ENCODE measurements at regions not wholly inside any gene's neighbourhood (a gene's known extent, or its start where the extent isn't known, plus 50 kb on each side); places are given as distances from the start of the nearest gene placed in this dataset.
A peak's percentile ranks its signal among the peaks of the same experiment; 100 is the strongest.
"Not testable (repeated sequence)": the region's sequence is repeated elsewhere in the genome, so short reads cannot be mapped to it uniquely, and the experiment has no call there.

DNA sequence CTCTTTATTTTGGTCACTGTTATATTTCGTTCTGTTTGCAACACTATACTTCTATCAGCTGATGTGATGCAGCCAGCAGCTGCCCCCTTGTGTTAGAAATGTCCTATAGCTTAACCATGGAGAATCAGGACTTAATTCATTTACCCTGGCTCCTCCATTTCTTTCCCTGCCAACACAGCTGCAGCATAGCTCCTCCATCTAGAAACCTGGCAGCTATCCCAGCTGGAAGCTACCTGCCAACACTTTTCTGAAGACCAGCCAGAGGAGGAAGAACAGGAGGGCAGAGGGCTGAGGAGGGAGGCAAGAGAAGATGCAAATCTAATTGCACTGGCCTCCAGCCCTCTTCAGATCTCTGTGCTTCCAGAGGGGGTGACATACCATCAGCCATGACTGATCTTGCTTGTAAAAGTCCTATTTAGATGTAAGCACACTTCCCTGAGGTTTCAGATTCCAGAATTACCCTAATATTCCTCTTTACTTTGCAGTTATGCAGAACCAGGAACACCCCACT lies 156.8 kb upstream of the TMEM260 start:
- peak; percentile 42 for DNase-seq

DNA sequence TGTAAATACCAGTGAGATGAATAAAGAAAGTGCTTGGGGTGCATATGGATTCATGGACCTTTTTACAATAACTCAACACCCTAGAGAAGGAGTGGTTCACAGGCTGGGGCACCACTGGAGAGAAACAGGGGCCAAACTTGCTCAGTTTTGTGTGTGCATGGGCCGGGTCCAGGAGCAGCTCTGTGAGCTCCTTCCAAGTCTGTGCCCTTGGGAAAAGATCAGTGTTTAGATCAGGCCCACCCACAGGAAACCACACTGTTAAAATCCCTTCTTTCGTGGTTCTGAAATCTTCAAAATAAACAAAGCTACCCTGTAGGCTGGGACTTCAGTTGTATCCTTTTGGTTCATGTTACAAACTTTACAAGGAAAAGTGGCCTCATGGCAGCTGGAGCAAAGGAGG lies 156.1 kb upstream of the TMEM260 start:
- no peak for DNase-seq

DNA sequence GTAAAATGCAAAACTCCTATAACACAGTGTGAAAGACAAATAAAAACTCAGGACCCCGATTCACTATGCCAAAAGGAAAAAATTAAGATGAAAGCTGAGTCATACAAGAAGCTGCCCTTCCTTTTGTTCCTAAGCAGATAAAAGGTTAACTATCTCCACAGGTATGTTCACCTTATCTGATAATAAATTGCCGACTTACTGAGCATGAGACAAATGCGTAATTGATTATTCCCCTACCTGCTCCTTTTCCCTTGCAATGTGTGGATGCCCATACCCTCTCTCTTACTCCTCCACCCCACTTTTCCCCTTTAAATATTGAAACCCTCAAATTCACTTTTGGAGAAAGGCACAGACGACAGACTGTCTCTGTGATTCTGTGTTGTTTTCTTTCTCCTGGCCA lies 148.6 kb upstream of the TMEM260 start:
- DNase-seq: no peak

DNA sequence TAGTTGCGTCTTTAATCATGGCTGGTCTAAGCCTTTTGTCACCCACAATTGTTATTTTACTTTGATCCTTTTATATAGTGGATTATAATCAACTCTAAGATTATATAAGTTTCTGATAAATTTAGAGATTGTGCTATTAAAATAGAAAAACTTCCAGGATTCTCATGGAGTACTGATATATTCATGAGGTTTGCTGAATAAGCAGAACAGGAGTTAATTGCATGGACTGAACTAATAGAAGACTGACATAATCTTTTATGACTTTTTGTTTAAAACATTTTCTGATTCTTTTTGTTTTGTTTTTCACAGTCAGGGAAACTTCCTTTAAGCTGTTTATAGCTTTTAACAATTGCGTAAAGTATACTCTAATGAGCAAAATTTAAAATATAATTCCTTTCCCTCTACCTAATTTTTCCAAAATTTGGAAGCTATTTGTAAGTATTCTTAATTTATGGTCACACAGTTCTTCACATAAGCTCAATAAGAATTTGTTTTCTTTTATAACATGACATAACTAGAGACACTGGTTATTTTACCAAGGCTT lies 129.9 kb upstream of the TMEM260 start:
- no peak for DNase-seq

DNA sequence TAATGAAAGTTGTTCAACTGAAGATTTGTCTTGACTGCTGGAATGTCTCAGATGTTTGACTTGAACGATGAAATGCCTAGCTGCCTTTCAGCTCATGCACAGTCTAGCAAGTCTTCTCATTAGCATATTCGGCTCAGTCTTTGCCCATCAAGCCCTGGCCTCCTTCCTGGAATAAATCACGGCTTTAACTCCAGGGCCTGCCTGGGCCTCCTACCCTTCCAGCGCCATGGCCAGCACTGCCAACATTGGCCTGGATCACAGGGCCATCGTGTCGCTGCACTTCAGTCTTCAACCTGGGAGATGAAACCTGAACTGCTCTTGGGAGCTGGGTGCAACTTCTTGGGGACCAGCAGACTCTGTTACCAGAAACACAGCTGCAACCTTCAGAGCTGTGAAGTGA lies 126.7 kb upstream of the TMEM260 start:
- no peak for DNase-seq

- DNase-seq: not testable (repeated sequence)
These were observed 124.9 kb upstream of the TMEM260 start for GRCh38 chr14:56454680-56455079.

DNA sequence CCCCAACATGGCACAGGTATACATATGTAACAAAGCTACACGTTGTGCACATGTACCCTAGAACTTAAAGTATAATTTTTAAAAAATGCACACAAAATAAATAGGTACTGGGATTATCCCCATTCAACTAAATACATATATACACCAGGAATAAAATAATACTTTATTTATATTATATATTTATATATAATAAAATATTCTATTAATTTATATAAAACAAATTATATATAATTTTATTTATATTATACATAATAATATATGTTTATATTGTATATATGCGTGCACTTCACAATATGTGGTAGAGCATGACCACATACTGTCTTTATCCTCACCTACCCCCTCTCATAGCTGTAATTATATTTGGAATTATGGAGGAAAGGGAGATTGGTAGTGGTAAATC lies 119.1 kb upstream of the TMEM260 start:
- no peak for DNase-seq

- no peak for DNase-seq
These were observed 118.0 kb upstream of the TMEM260 start for GRCh38 chr14:56461276-56462275.

- no peak for DNase-seq
These were observed 116.2 kb upstream of the TMEM260 start for GRCh38 chr14:56463271-56463890.

- DNase-seq: no peak
These were observed 108.5 kb upstream of the TMEM260 start for GRCh38 chr14:56471056-56471455.

DNA sequence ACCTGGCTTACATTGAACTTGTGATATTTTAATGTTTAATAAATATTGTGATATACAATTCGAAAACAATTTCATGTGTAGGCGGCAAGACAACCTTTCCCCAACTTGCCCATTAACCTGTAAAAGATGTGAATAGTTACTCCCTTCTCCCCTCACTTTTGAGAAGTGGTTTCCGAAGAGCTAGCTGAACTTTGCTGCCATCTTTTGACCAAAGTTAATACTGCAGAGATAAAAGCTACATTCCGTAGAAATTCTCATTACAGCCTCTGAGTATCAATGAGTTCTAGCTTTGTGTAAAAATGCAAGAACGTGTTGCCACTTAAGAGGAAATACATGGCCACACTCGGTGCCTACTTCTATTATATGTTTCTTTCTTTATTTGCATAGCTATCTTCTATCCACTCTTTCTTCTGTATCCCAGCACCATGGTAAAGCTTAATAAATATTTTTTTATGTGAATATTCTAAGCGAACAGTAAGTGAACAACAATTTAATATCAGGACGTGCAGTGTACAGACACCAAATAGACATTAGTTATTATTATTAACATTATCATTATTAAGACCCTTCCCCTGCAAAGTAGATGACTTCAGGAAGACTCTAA lies 105.1 kb upstream of the TMEM260 start:
- DNase-seq: peak; percentile 25

DNA sequence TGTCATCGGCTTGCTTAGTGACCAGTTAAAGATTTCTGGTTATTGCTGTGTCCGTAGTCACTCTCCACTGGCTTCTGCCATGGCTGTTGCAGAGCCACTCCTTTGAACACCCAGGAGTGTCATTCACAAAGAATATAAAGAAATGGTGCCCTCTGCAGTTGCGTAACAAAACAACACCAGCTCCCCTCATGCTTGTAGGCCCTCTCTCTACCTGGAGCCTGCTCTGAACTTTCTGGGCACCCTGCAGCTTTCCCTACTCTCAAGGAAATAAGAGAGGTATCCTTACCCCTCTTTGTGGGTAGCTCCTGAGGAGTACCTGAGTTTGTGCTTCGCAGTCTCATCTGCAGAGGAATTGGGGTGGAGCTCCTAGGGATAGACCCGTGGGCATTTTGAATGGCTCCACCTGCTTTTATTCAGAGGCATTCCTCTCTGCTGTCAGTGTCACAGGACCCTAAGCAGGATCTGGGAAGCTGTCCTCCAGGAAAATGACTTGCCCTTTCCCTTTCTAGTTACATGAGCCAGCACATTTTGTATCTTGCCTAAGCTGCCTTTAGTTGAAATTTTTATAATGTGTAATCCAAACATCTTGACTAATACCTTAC lies 97.2 kb upstream of the TMEM260 start:
- DNase-seq: peak; percentile 2

- no peak for DNase-seq
These were observed 92.4 kb upstream of the TMEM260 start for GRCh38 chr14:56487090-56487667.

DNA sequence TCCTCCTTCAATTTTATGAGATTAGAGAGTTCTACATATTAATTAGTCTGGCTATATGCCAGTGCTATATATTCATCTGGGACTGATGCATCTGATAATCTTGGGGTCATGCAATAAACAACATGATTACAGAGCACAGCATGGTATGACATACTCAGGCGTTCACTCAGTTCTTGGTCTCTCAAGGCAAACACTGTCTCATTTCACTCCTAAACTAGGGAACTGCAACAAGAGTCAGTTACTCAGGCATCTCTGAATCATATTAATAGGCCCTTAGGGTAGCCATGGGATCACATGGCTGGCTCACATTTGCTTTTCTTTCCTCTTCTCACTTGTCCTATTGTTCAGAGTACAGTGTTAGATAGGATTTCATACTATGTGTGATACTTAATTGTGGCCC lies 91.8 kb upstream of the TMEM260 start:
- peak; percentile 6 for DNase-seq

GRCh38 chr14:56488306-56488705 lies 91.3 kb upstream of the TMEM260 start:
- DNase-seq: no peak

- DNase-seq: peak; percentile 41
These were observed 89.2 kb upstream of the TMEM260 start for GRCh38 chr14:56490379-56490778.

GRCh38 chr14:56491299-56492285 lies 88.0 kb upstream of the TMEM260 start:
- peak; percentile 16 for DNase-seq

GRCh38 chr14:56494167-56494566 lies 85.4 kb upstream of the TMEM260 start:
- DNase-seq: no peak

- no peak for DNase-seq
These were observed 81.5 kb upstream of the TMEM260 start for GRCh38 chr14:56498112-56498511.

GRCh38 chr14:56501909-56502530 lies 77.6 kb upstream of the TMEM260 start:
- no peak for DNase-seq

- DNase-seq: no peak
These were observed 74.2 kb upstream of the TMEM260 start for GRCh38 chr14:56505361-56505760.
